T47D (cell line): ENCODE measurements at regions not wholly inside any gene's neighbourhood (a gene's known extent, or its start where the extent isn't known, plus 50 kb on each side); places are given as distances from the start of the nearest gene placed in this dataset.

Experiments used
- DNase-seq, 2 experiments: peaks; one replicate each; pipeline versions ENCODE4 v3.0.0 to v3.0.0-alpha.2; 2011 to 2012; ENCODE audit warnings: low read depth in 1 of 2, low spot score in 1 of 2
- JUND ChIP-seq: IDR thresholded peaks from 2 replicates; pipeline ENCODE4 v1.6.1; 2012; ENCODE audit warnings: low read depth
- in situ Hi-C: cut with HindIII; loops from 2 replicates; pipeline ENCODE4 v1.10.0; 2016; ENCODE audit warnings: low sequenced_read_pairs, low pct_unique_long_range_greater_than_20kb

DNA sequence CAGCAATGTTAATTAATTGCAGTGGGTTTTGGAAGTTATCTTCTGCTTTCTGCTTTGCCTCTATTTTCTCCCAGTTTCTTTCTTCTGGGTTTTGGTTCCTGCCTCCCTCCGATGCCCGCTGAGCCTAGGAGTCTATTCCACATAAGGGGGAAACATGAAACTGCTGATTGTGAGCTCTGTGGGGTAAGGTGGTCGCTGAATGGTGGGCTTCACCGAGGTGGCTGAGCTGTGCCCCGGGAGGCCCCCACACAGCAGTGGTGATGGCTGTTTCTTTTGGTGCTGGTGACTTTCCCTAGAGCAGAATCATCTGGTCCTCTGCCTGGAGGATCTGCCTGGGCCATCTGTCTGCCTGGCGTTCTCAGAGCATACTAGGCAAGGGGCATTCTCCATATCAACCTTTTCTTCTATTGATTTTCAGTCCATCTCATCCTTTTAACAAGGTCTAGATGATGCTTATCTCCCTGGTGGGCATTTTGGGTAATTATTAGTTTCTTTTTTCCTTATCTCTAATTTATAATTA lies 68.8 kb upstream of the ATP2B2 start:
- TF ChIP-seq JUND, result no peak

DNA sequence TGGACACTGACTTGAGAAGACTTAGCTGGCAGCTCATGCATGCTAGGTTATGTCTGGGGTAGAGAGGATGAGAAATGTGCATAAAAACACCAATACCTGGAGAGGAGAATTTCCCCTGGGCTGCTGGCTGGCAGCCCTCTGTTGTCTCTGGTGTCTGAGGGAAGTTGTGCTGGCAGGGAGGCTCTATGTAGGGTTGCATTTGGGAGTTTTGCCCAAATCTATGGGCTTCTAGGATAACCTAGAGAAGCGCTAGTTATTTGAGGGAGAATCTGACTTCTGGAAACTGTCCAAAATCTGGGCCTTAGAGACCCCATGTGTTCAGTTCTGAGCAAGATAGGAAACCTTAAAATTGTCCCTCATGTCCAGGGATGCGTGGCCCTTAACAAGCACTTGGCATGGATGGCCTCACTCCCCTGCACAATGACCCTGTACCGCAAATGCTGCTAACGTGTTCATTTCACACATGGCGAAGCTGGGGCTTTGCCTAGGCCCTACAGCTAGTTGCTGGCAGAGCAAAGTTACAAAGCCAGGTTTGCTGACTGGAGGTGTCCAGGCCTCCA lies 70.3 kb upstream of the ATP2B2 start:
- DNase-seq, result no peak
- no peak for TF ChIP-seq JUND
- in situ Hi-C loops, result no loop called here

More for the DNA sequence above, 68.8 kb upstream of the ATP2B2 start:
- in situ Hi-C loops, result no loop called here
- no peak for DNase-seq

DNA sequence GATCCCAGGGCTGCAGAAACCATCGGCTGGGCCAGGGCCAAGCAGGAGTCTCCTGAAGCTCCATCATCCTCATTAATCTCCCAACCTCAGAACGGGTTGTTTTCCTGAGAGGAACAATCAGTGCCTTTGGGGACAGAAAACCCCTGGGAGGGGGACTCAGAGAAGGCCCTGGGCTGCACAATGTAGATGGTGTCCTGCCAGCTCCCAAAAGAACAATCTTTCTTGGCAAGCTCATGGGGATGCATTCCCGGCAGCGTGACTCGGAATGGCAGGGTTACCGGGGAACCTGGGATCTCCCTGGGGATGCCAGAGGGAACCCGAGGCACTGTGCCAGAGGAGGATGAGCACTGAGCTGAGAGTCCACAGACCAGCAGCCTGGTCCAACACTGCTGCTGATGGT lies 72.1 kb upstream of the ATP2B2 start:
- TF ChIP-seq JUND, result no peak
- in situ Hi-C loops, result no loop called here
- no peak for DNase-seq

DNA sequence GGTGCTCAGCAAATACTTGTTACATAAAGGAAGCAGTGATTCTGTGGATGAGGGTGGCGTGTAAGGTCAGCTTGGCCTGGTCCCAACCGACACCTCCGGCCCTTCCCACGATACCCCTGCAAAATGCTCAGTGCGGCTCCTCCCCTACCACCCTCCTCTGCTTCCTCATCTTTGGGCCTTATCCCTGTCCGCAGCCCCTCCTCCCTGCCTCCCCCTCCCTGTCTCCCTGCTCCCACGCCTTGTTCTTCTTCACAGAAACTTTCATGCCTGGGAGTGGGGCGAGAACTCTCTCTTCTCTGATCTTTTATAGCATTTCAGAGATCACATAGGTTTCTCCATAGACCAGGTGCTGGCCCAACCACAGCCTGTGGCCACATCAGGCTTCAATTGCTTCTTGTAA lies 75.0 kb upstream of the ATP2B2 start:
- in situ Hi-C loops, result no loop called here
- DNase-seq, result no peak
- TF ChIP-seq JUND, result no peak

DNA sequence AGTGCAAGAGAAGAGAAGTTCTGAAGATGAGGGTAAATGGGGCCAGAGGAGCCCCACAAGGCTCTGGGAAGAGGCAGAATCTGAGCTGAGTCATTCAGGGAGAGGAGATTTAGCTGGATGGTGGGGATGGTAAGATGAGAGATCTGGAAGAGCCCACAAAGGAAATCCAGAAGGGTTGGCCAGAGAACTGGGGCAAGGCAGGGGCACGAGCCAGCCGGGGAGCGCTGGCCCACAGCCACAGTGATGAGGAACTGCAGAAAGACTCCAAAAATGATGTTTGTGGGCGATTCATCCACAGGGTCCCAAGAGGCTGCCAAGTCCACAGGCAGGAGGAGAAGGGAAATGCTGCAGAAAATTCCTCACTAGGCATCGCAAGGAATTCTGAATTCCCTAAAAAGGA lies 75.9 kb upstream of the ATP2B2 start:
- DNase-seq, result no peak
- in situ Hi-C loops, result no loop called here
- TF ChIP-seq JUND, result no peak

DNA sequence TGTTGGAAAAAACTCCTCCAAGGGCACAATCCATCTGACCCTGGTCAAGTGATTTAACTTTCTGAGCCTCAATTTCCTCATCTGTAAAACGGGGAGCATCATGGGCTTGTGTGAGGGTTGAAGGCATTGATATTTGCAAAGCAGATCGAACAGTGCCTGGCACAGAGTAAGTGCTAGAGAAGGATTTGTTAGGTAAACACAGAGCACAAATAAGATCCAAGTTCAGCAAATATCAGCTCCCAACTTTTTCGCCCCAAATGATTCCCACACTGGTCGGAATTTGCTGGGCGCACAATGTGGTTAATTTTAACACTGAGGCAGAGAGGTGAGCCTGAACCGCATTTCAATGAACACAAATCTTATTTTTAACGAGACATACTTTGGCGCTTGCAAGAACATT lies 76.3 kb upstream of the ATP2B2 start:
- TF ChIP-seq JUND, result no peak
- in situ Hi-C loops, result no loop called here
- no peak for DNase-seq

DNA sequence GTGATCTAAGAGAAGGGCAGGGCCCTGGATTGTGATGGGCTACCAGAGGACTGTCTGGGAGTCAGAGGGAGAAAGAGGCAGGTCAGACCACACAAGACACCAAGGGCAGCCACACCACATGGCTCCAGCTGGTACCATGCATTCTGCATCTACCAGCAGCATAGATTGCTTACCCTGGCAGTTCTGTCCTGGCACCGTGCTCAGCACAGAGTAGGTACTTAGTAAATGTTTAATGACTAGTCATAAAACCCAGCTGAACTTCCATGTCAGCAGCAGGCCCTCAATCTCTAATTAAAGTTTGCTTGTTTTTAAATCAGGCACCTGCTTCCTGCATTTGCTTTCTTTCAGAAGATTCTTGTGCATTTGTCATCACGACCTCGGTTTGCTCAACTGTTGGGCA lies 77.3 kb upstream of the ATP2B2 start:
- DNase-seq, result no peak
- in situ Hi-C loops, result no loop called here
- no peak for TF ChIP-seq JUND

DNA sequence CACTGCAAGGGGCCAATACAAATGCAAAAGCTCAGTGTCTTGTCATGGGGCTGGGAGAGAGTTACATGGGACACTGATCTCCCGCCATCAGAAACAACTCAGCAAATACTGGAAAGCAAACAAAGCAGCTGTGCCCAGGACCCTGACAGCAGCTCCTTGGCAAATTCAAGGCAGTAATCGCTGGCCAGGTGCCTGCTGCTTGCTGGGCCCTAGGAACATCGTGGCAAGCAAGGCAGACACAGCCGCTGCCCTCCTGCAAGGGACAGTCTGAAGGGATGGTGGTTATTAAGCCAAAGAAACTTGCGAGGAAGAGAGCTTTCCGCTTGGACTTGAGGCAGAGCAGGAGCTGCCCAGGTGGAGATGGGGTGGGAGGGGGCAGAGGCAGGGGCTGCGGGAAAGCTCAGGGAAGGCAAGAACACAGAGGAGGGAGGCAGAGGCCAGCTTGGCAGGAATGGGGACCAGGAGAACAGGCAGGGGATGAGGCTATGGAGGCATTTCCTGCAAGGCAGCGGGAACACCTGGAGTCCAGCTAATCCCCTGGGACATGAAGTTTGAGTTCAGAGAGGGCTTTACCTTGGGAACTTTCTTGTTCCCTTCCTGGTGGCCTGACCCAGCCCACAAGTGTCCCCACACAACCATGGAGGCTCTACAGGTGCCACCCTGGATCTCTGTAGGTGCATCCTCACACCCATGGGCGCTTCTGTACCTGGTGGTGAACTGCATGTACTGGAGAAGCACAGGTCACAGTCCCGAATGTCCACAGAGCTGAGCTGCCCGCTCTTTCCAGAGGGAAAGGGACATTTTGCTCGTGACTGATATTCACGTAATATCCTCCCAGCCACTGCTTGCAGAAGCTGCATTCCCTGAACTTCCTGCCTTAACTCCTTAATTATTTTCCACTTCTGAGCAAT lies 78.7 kb upstream of the ATP2B2 start:
- in situ Hi-C loops, result no loop called here

DNA sequence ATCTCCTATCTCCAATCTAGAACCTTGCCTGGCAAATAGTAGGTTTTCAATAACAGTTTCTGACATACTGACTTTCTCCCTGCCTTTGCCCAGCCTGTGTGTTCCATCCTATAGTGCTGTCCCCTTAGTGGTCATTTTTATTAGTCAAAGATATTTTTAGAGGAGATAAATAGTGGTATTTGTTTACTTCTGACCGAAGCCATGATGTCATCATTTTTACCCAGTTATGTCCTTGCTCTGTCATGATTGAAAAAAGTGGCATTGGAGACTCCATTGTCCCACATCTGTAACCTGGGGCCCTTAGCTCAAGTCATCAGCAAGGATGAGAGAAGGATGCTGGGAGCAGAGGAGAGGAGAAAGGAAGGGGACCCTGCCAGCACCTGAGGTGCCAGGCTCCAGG lies 80.6 kb upstream of the ATP2B2 start:
- no peak for DNase-seq
- in situ Hi-C loops, result no loop called here
- TF ChIP-seq JUND, result no peak

More for the DNA sequence above, 78.7 kb upstream of the ATP2B2 start:
- DNase-seq, result no peak
- no peak for TF ChIP-seq JUND

DNA sequence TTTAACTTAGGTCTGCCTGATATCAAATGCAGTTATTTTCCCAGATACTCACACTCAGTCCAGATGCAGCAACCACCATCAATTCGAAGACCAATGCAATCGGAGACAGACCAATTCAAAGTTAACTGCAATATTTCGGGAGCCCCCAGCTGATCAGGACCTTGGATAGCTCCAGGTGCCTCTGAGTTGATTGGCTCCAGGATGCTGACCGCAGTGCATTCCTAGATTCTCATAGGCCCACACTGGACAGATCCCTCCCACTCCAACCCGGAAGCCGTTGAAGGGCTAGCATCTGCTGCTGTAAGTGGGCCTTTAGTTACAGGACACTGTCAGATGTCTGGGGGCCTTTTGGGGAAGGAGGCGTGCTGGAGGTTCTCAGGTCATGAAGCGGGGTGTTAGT lies 89.5 kb upstream of the ATP2B2 start:
- TF ChIP-seq JUND, result no peak
- DNase-seq, result peak; percentile 59 to 90
- in situ Hi-C loops, result no loop called here

DNA sequence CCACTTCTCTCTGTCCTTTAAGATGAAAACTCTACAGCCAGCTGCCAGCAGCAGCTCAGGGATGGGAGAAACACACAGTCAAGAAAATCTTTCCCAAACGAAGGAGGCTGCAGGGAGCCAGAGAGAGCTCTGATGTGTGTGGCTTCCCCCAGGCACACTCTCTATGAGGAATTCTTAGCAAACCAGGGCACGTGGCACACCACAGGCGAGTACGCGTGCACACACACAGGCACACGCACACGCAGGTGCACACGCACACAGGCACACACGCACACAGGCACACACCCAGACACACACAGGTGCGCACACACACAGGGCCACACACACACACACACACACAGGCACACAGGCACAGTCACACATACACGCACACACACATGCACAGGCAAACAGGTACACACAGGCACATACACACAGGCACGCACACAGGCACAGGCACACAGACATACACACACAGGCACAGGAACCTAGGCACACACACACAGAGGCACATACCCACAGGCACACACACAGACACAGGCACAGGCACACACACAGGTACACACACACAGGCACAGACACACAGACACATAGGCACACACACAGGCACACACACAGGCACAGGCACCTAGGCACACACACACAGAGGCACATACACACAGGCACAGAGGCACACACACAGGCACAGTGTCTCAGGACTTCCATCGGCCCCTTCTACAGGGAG lies 91.5 kb upstream of the ATP2B2 start:
- TF ChIP-seq JUND, result no peak
- in situ Hi-C loops, result no loop called here
- no peak for DNase-seq

DNA sequence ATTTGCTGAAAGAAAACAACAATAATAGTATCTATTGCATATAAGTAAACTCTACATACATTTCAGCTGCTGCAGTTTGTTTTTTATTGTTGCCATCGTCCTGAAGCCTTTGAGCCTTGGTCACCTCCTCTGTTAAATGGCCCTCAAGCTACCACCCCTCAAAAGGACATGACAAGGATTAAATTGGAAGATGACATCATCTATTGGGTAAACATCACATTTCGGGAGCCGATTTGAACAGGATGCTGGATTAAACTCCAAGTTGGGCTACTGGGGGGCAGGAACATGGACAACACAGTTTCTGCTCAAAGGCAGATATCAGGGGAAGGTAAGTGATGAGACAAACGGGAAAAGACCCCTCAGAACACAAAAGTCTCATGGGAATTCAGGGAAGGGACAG lies 92.3 kb upstream of the ATP2B2 start:
- TF ChIP-seq JUND, result no peak

DNA sequence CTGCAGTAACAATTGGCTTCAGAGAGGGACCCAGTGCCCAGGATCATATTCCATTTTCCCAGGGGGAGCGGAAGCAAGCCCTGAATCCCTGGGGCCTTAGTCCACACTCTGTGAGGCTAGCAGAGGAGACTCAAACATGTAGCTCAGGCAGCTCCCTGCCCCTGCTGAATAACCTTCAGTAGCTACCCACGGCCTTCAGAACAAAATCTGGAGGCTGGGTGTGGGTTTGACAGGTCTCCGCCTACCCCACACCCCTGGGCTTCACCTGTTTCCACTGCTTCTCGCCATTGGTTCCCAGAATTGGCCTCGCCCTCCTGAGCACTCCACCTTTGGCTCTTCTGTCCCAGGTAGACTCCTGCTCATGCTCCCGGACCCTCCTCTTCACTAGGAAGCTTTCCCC lies 93.6 kb upstream of the ATP2B2 start:
- in situ Hi-C loops, result no loop called here
- TF ChIP-seq JUND, result no peak
- no peak for DNase-seq

More for the DNA sequence above, 92.3 kb upstream of the ATP2B2 start:
- no peak for DNase-seq
- in situ Hi-C loops, result no loop called here
